ENCODE measurements at regions not wholly inside any gene's neighbourhood (a gene's known extent, or its start where the extent isn't known, plus 50 kb on each side); places are given as distances from the start of the nearest gene placed in this dataset.

- ChIA-PET CTCF (no interaction called here), POLR2A (no interaction called here)
- H3K4me3 Mint-ChIP-seq: no peak overlapping the region
- H3K4me1 Mint-ChIP-seq: peaks cover 19% of the 10 kb centered on the region
- TF ChIP-seq CTCF (IDR thresholded peaks at IDR 0.05): no peak
- DNase-seq (no peak), ATAC-seq (ENCODE audit: low read depth) (no peak)
- intact Hi-C loops (cut with micrococcal nuclease): loop anchor here (10.0 kb wide), 1 partner anchor 58 kb away; no protein-coding TSS in a partner anchor
- H3K27ac Mint-ChIP-seq: no peak overlapping the region
- H3K36me3 Mint-ChIP-seq (ENCODE audit: low read depth): no peaks in the 10 kb centered on the region
- no peaks in the 10 kb centered on the region for H3K9me3 Mint-ChIP-seq
- H3K27me3 Mint-ChIP-seq: no peaks in the 10 kb centered on the region
These were observed 82.4 kb upstream of the FAM9C start for GRCh38 chrX:13126775-13127174.

- no peaks in the 10 kb centered on the region for H3K36me3 Mint-ChIP-seq (ENCODE audit: low read depth)
- TF ChIP-seq CTCF (IDR thresholded peaks at IDR 0.05): no peak
- H3K4me1 Mint-ChIP-seq: peaks cover 19% of the 10 kb centered on the region
- no peaks in the 10 kb centered on the region for H3K27me3 Mint-ChIP-seq
- no peak for DNase-seq
- H3K9me3 Mint-ChIP-seq: no peaks in the 10 kb centered on the region
- no peak for ATAC-seq (ENCODE audit: low read depth)
- no peak overlapping the region for H3K27ac Mint-ChIP-seq
- ChIA-PET CTCF (no interaction called here), POLR2A (no interaction called here)
- H3K4me3 Mint-ChIP-seq: no peak overlapping the region
- intact Hi-C loops (cut with micrococcal nuclease): loop anchor here (10.0 kb wide), 1 partner anchor 60 kb away; no protein-coding TSS in a partner anchor
These were observed 80.8 kb upstream of the FAM9C start for GRCh38 chrX:13125188-13125587.

- ATAC-seq (ENCODE audit: low read depth): no peak
- no peak overlapping the region for H3K27ac Mint-ChIP-seq
- TF ChIP-seq CTCF (IDR thresholded peaks at IDR 0.05): no peak
- no peak for DNase-seq
- CTCF ChIA-PET: no interaction called here
- no peaks in the 10 kb centered on the region for H3K9me3 Mint-ChIP-seq
- intact Hi-C loops (cut with micrococcal nuclease): loop anchor here (10.0 kb wide), 1 partner anchor 61 kb away; no protein-coding TSS in a partner anchor
- POLR2A ChIA-PET: no interaction called here
- peaks cover 19% of the 10 kb centered on the region for H3K4me1 Mint-ChIP-seq
- no peaks in the 10 kb centered on the region for H3K27me3 Mint-ChIP-seq
- no peaks in the 10 kb centered on the region for H3K36me3 Mint-ChIP-seq (ENCODE audit: low read depth)
- no peak overlapping the region for H3K4me3 Mint-ChIP-seq
These were observed 79.5 kb upstream of the FAM9C start for GRCh38 chrX:13123857-13124345.

- ATAC-seq (ENCODE audit: low read depth): no peak
- no peaks in the 10 kb centered on the region for H3K27me3 Mint-ChIP-seq
- POLR2A ChIA-PET: interaction anchor here (0.5 kb wide), 1 partner anchor 1481 kb away, joined by 3 read pairs; no protein-coding TSS in a partner anchor
These were observed 78.9 kb upstream of the FAM9C start for GRCh38 chrX:13123247-13123856.

More at GRCh38 chrX:13123247-13123856, 78.9 kb upstream of the FAM9C start:
- CTCF ChIA-PET: no interaction called here
- no peak for DNase-seq
- TF ChIP-seq CTCF (IDR thresholded peaks at IDR 0.05): no peak
- intact Hi-C loops (cut with micrococcal nuclease): loop anchor here (10.0 kb wide), 1 partner anchor 61 kb away; no protein-coding TSS in a partner anchor
- H3K9me3 Mint-ChIP-seq: no peaks in the 10 kb centered on the region
- H3K27ac Mint-ChIP-seq: no peak overlapping the region
- no peak overlapping the region for H3K4me3 Mint-ChIP-seq
- H3K36me3 Mint-ChIP-seq (ENCODE audit: low read depth): no peaks in the 10 kb centered on the region
- H3K4me1 Mint-ChIP-seq: peaks cover 18% of the 10 kb centered on the region
